ENCODE measurements at regions not wholly inside any gene's neighbourhood (a gene's known extent, or its start where the extent isn't known, plus 50 kb on each side); places are given as distances from the start of the nearest gene placed in this dataset.

GRCh38 chr20:52084727-52085126, 106.9 kb downstream of the ZFP64 start (continued):
- TF ChIP-seq CTBP2 (IDR thresholded peaks at IDR 0.05; ENCODE audit: borderline replicate concordance, insufficient read depth, insufficient read length, low read length) (no peak), RFX5 (IDR thresholded peaks at IDR 0.05; ENCODE audit: borderline replicate concordance, low read depth, low read length) (no peak), TEAD4 (IDR thresholded peaks at IDR 0.05; ENCODE audit: low read depth, low read length) (no peak), KDM5A (IDR thresholded peaks at IDR 0.05; ENCODE audit: low read length) (no peak), ZNF274 (IDR thresholded peaks at IDR 0.05; ENCODE audit: borderline replicate concordance, extremely low read depth, low read length) (no peak), CHD7 (IDR thresholded peaks at IDR 0.05; ENCODE audit: insufficient replicate concordance, low read length) (no peak), GABPA (IDR thresholded peaks at IDR 0.05; ENCODE audit: borderline replicate concordance, insufficient read depth, low read length) (no peak)

Measured in H1 (cell line).